ENCODE measurements at regions not wholly inside any gene's neighbourhood (a gene's known extent, or its start where the extent isn't known, plus 50 kb on each side); places are given as distances from the start of the nearest gene placed in this dataset.
"Not testable (repeated sequence)": the region's sequence is repeated elsewhere in the genome, so short reads cannot be mapped to it uniquely, and the experiment has no call there.

DNA sequence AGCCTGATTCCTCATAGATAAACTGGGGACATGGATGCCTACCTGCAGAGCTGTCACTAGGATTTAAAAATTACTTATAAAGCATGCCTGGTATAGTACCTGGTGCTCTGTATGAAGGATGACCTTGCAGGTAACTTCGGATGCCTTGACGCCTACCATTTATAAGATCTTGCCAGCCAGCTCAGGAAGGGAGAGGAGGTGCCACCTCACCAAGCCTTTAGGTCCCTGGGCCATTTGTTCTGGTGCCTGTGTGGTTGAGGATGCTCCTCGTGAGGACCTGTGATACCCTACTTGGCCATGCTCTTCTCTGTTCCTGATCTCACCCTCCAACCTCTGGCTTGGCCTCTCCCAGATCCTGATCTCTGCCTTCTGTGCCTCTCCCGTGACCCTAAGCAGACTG, 85.2 kb downstream of the FDX1 start:
- H3K4me3 ChIP-seq (ENCODE audit: low read depth, low read length), result no peak overlapping the region
- no peak for DNase-seq (ENCODE audit: low read depth)
- TF ChIP-seq, protein P1, sequence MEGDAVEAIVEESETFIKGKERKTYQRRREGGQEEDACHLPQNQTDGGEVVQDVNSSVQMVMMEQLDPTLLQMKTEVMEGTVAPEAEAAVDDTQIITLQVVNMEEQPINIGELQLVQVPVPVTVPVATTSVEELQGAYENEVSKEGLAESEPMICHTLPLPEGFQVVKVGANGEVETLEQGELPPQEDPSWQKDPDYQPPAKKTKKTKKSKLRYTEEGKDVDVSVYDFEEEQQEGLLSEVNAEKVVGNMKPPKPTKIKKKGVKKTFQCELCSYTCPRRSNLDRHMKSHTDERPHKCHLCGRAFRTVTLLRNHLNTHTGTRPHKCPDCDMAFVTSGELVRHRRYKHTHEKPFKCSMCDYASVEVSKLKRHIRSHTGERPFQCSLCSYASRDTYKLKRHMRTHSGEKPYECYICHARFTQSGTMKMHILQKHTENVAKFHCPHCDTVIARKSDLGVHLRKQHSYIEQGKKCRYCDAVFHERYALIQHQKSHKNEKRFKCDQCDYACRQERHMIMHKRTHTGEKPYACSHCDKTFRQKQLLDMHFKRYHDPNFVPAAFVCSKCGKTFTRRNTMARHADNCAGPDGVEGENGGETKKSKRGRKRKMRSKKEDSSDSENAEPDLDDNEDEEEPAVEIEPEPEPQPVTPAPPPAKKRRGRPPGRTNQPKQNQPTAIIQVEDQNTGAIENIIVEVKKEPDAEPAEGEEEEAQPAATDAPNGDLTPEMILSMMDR (conservative IDR thresholded peaks at IDR 0.05; ENCODE audit: low read depth, low read length), result no peak

- DNase-seq (ENCODE audit: low read depth); H3K4me3 ChIP-seq (ENCODE audit: low read depth, low read length): not testable (repeated sequence)
Measured at GRCh38 chr11:110517381-110517780, 87.6 kb downstream of the FDX1 start.

DNA sequence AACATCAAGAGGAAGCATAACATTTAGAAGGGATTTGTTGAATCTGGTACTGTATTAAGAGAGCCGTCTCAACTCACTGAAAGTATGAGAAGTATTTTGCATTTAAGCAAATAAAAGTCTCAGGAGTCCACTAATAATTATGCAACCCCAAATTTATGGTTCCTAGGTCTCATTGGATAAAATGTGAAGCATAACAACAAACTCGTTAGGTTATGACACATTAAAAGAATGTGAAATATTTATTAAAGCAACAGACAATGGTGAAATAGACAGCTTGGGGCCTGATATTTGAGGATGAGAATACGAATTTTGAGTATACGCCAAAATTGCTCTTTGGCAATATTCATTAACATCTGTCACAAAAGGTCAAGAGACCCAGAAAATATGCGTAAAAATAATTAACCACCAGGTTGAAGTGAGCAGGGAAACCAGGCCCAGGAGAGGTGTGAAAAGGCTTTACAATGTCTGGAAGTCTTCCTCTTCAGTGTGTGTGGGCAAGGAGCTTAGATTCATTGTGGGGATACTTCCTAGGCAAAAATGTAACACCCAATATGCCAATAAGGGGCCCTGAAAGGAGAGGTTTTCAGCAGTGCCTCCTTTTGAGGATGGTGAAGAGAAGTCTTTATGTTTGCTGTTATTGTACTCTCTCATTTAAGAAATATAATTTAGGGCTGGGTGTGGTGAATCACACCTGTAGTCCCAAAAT, 89.2 kb downstream of the FDX1 start:
- H3K4me3 ChIP-seq (ENCODE audit: low read depth, low read length), result no peak overlapping the region
- no peak for DNase-seq (ENCODE audit: low read depth)

GRCh38 chr11:110519796-110520195, 90.0 kb downstream of the FDX1 start:
- H3K4me3 ChIP-seq (ENCODE audit: low read depth, low read length), result no peak overlapping the region
- TF ChIP-seq, protein P1 (conservative IDR thresholded peaks at IDR 0.05; ENCODE audit: low read depth, low read length), result no peak
- DNase-seq (ENCODE audit: low read depth), result no peak

More for the DNA sequence above, 89.2 kb downstream of the FDX1 start:
- TF ChIP-seq, protein P1 (conservative IDR thresholded peaks at IDR 0.05; ENCODE audit: low read depth, low read length), result no peak

- DNase-seq (ENCODE audit: low read depth), result peak; percentile 4
- TF ChIP-seq, protein P1 (conservative IDR thresholded peaks at IDR 0.05; ENCODE audit: low read depth, low read length), result no peak
- no peak overlapping the region for H3K4me3 ChIP-seq (ENCODE audit: low read depth, low read length)
Measured at GRCh38 chr11:110522471-110522870, 92.7 kb downstream of the FDX1 start.

GRCh38 chr11:110524238-110524637, 94.5 kb downstream of the FDX1 start:
- TF ChIP-seq, protein P1 (conservative IDR thresholded peaks at IDR 0.05; ENCODE audit: low read depth, low read length), result no peak
- no peak overlapping the region for H3K4me3 ChIP-seq (ENCODE audit: low read depth, low read length)
- DNase-seq (ENCODE audit: low read depth), result no peak

DNA sequence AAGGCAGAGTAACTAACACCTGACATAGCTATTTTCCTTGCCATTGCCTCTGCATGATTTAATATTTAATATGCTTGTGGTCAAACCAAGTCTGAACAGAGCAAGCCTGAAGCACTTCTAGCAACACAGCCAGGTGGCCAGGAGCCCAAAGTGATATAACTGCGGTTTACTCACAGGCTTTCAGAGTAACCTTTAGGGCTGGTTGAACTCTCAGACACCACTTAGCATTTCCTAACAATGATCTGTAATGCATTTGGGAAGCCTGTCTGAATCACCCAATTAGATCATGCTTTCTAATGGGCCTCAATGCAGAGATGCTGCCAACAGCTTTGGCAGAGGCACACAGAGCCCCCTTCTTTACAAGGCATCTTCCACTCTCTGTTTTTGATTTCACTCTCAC, 96.1 kb downstream of the FDX1 start:
- TF ChIP-seq, protein P1 (conservative IDR thresholded peaks at IDR 0.05; ENCODE audit: low read depth, low read length), result no peak
- no peak overlapping the region for H3K4me3 ChIP-seq (ENCODE audit: low read depth, low read length)
- DNase-seq (ENCODE audit: low read depth), result peak; percentile 42

All from epithelial cell of proximal tubule (primary cell).